Osteocyte (in vitro differentiated cells): ENCODE measurements at regions not wholly inside any gene's neighbourhood (a gene's known extent, or its start where the extent isn't known, plus 50 kb on each side); places are given as distances from the start of the nearest gene placed in this dataset.

ENCODE experiments used
- DNase-seq: peaks from one replicate; pipeline ENCODE4 v3.0.0; 2021; ENCODE audit warnings: mixed read lengths; ENCODE audit not compliant: unreplicated experiment; ENCODE audit errors: extremely low spot score
- H3K27ac Mint-ChIP-seq: one replicate; pipeline ENCODE4 v1.8.0; 2021; ENCODE audit warnings: mild to moderate bottlenecking, mixed read lengths; ENCODE audit not compliant: unreplicated experiment
- H3K27me3 Mint-ChIP-seq: one replicate; pipeline ENCODE4 v1.8.0; 2021; ENCODE audit warnings: mixed read lengths; ENCODE audit not compliant: unreplicated experiment
- H3K36me3 Mint-ChIP-seq: one replicate; pipeline ENCODE4 v1.8.0; 2021; ENCODE audit warnings: mixed read lengths; ENCODE audit not compliant: unreplicated experiment
- H3K4me1 Mint-ChIP-seq: one replicate; pipeline ENCODE4 v1.8.0; 2021; ENCODE audit warnings: mixed read lengths; ENCODE audit not compliant: unreplicated experiment
- H3K4me3 Mint-ChIP-seq: one replicate; pipeline ENCODE4 v1.8.0; 2021; ENCODE audit warnings: mild to moderate bottlenecking, moderate library complexity, mixed read lengths; ENCODE audit not compliant: unreplicated experiment
- H3K9me3 Mint-ChIP-seq: one replicate; pipeline ENCODE4 v1.8.0; 2021; ENCODE audit warnings: mixed read lengths; ENCODE audit not compliant: unreplicated experiment
- TF ChIP-seq, protein P1 (sequence below): fragments of 200-600 bp; sonication (generic); IDR thresholded peaks from 2 replicates; pipeline ENCODE4 v1.5.0; 2021; ENCODE audit warnings: antibody characterized with exemption, mild to moderate bottlenecking, moderate library complexity

DNA sequence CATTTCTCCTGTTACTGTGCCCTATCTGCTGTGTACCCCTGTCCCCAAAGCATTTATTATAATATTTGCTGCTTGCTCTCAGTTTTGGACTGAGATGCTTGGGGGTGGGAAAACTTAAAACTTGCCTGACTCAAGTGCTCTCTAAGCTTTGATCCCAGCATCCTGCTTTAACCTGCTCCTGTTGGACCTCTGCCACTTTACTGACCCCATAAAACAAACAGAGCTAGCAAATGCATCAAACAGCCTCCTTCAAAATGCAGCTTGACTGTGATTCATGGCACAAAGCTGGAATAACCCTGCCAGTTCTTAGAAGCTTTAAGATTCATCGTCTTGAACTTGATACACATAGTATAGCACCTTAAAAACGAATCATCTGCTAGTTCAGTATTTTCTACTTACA lies 212.5 kb downstream of the DEPDC1B start:
- Mint-ChIP-seq H3K4me3 (no peak overlapping the region), H3K4me1 (peaks cover 62% of the 10 kb centered on the region), H3K9me3 (no peaks in the 10 kb centered on the region)

DNA sequence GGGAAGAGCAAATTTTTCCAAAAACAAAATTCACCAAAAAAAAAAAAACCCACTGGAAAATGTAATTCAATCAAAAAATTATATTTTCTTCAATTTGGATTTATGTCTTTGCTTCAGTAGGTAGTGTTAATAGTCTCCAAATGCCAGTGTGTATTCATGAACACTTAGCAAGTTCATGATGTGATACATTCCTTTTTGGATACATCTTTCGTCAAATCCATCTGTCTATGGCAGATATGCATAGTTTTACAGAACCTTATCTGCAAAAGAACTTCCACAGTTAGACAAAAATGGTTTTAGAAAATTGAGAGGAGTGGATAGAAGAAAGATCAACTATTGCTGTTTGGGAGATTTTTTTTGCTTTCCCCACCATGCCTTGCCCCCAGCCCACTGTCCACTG lies 214.6 kb downstream of the DEPDC1B start:
- Mint-ChIP-seq H3K9me3 (no peaks in the 10 kb centered on the region), H3K4me1 (peaks cover 69% of the 10 kb centered on the region), H3K36me3 (no peaks in the 10 kb centered on the region), H3K27me3 (no peaks in the 10 kb centered on the region), H3K27ac (no peak overlapping the region), H3K4me3 (no peak overlapping the region)
- no peak for DNase-seq
- TF ChIP-seq, protein P1, sequence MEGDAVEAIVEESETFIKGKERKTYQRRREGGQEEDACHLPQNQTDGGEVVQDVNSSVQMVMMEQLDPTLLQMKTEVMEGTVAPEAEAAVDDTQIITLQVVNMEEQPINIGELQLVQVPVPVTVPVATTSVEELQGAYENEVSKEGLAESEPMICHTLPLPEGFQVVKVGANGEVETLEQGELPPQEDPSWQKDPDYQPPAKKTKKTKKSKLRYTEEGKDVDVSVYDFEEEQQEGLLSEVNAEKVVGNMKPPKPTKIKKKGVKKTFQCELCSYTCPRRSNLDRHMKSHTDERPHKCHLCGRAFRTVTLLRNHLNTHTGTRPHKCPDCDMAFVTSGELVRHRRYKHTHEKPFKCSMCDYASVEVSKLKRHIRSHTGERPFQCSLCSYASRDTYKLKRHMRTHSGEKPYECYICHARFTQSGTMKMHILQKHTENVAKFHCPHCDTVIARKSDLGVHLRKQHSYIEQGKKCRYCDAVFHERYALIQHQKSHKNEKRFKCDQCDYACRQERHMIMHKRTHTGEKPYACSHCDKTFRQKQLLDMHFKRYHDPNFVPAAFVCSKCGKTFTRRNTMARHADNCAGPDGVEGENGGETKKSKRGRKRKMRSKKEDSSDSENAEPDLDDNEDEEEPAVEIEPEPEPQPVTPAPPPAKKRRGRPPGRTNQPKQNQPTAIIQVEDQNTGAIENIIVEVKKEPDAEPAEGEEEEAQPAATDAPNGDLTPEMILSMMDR = no peak

More for the DNA sequence above, 212.5 kb downstream of the DEPDC1B start:
- no peak for DNase-seq
- H3K36me3 Mint-ChIP-seq = no peaks in the 10 kb centered on the region
- H3K27ac Mint-ChIP-seq = peak overlapping the region; percentile 83
- no peaks in the 10 kb centered on the region for H3K27me3 Mint-ChIP-seq
- TF ChIP-seq, protein P1 = no peak

DNA sequence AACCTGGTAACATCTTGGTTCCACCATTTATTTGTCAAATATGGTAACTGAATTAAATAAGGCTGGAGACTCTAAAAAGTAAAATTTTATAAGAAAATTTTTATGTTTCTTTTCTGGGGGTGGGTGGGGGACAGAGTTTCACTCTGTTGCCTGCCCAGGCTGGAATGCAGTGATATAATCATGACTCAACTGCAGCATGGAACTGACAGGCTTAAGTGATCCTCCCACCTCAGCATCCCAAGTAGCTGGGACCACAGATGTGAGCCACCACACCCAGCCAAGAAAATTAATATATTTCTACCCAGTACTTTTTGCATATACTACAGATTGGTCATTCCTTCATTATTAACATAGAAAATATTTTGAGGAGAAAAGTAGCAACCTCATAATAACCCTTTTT lies 216.9 kb downstream of the DEPDC1B start:
- TF ChIP-seq, protein P1 = no peak
- Mint-ChIP-seq H3K27ac (peak overlapping the region; percentile 23), H3K4me1 (peaks cover 48% of the 10 kb centered on the region), H3K36me3 (peaks cover 2% of the 10 kb centered on the region), H3K9me3 (no peaks in the 10 kb centered on the region), H3K4me3 (no peak overlapping the region), H3K27me3 (no peaks in the 10 kb centered on the region)
- DNase-seq = no peak

DNA sequence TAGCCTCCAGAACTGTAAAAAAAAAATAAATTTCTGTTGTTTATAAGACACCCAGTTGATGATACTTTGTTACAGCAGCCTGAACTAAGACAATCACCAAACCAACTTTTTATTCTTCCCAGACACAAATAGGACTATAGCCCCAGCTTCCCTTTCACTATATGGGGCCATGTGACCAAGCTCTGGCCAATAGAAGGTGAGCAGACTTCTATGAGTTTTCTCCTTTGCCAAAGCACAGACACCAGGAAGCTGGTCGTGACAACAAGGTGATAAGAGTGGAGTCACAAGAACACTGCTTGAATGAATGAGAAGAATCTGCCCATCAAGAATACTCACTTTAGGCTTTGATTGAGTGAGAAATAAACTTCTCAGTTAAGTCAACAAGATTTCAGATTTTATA lies 217.7 kb downstream of the DEPDC1B start:
- no peak overlapping the region for H3K4me3 Mint-ChIP-seq
- H3K27me3 Mint-ChIP-seq = no peaks in the 10 kb centered on the region
- TF ChIP-seq, protein P1 = no peak
- no peak overlapping the region for H3K27ac Mint-ChIP-seq
- H3K4me1 Mint-ChIP-seq = peaks cover 41% of the 10 kb centered on the region
- H3K9me3 Mint-ChIP-seq = no peaks in the 10 kb centered on the region
- H3K36me3 Mint-ChIP-seq = peaks cover 2% of the 10 kb centered on the region
- no peak for DNase-seq

DNA sequence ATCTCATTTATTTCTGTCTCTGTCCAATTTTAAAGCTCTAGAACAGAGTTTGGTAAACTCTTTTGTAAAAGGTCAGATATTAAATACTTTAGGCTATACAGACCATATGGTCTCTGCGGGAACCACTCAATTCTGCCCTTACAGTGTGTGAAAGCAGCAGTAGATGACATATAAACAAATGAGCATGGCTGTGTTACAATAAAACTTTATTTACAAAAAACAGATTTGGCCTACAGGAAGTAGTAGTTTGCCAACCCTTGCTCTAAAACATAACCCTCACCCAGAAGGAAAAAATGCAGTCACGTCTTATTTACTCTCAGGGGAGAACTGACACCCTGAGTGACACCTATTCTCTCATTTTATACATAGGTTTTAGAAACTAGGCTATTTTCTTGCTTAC lies 220.4 kb downstream of the DEPDC1B start:
- Mint-ChIP-seq H3K27ac (no peak overlapping the region), H3K27me3 (no peaks in the 10 kb centered on the region), H3K36me3 (peaks cover 2% of the 10 kb centered on the region), H3K4me1 (peaks cover 29% of the 10 kb centered on the region), H3K4me3 (no peak overlapping the region), H3K9me3 (no peaks in the 10 kb centered on the region)
- no peak for DNase-seq
- TF ChIP-seq, protein P1 = no peak
